ENCODE measurements at regions not wholly inside any gene's neighbourhood (a gene's known extent, or its start where the extent isn't known, plus 50 kb on each side); places are given as distances from the start of the nearest gene placed in this dataset.

DNA sequence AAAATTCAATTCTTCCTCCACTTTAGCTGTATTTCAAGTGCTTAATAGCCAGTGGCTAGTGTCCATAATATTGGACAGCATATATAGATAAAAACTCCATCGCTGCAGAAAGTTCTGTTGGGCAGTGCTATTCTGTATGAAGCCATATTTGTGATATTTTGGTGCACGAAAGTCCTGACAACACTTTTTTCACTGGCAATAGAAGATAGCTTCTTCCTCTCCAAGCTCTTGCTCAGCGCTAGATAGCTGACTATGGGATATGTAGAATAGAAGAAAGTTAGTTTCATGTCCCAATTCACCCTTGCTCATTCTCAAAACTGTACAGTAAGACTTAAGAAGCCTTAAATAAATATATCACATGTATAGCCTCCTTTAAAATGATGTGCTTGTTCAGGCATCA is 269.9 kb downstream of the TLR4 start:
- Mint-ChIP-seq H3K4me3 (no peak overlapping the region), H3K27ac (no peak overlapping the region), H3K9me3 (no peaks in the 10 kb centered on the region), H3K4me1 (no peaks in the 10 kb centered on the region), H3K36me3 (ENCODE audit: insufficient read depth in 1 of 3, low read depth in 3 of 3) (no peaks in the 10 kb centered on the region), H3K27me3 (ENCODE audit: low read depth) (no peaks in the 10 kb centered on the region)
- Histone ChIP-seq H4K5ac (ENCODE audit: insufficient read length, low read depth, low read length) (no peak overlapping the region), H3K23ac (ENCODE audit: insufficient read length, low read depth, low read length) (no peak overlapping the region), H3K56ac (ENCODE audit: insufficient read length, low read depth, low read length) (no peak overlapping the region), H3K9ac (ENCODE audit: extremely low read depth, insufficient read length, low read length) (no peak overlapping the region), H2BK12ac (ENCODE audit: insufficient read length, low read depth, low read length) (no peak overlapping the region), H3K9me3 (ENCODE audit: control insufficient read depth, low read depth, low read length) (no peaks in the 10 kb centered on the region), H3K79me2 (ENCODE audit: insufficient read depth, low read length) (no peaks in the 10 kb centered on the region), H2BK15ac (ENCODE audit: low read depth, low read length) (no peak overlapping the region), H2AK5ac (ENCODE audit: insufficient read length, low read length) (no peak overlapping the region), H3K23me2 (ENCODE audit: insufficient read length, low read depth, low read length, poor library complexity, severe bottlenecking) (no peaks in the 10 kb centered on the region), H4K8ac (replicated peaks; ENCODE audit: insufficient read length, low read depth, low read length) (no peak overlapping the region), H4K20me1 (ENCODE audit: control insufficient read depth, insufficient read depth, insufficient read length) (no peaks in the 10 kb centered on the region), H3T11ph (ENCODE audit: low read length) (no peak overlapping the region), H3K4me2 (ENCODE audit: insufficient read depth, insufficient read length, low read length) (no peak overlapping the region), H4K91ac (ENCODE audit: insufficient read length, low read depth, low read length) (no peak overlapping the region), H3K4me1 (ENCODE audit: insufficient read depth, low read length) (no peaks in the 10 kb centered on the region), H3K27me3 (ENCODE audit: insufficient read depth, low read length) (no peaks in the 10 kb centered on the region), H2AFZ (ENCODE audit: low read length) (no peak overlapping the region), H3K79me1 (ENCODE audit: insufficient read depth, low read depth, low read length, poor library complexity, severe bottlenecking) (no peaks in the 10 kb centered on the region), H2BK120ac (ENCODE audit: low read depth, low read length, poor library complexity, severe bottlenecking) (no peak overlapping the region), H3K27ac (ENCODE audit: insufficient read length, low read depth, low read length) (no peak overlapping the region), H2BK20ac (ENCODE audit: low read depth, low read length, poor library complexity, severe bottlenecking) (no peak overlapping the region), H2BK5ac (ENCODE audit: insufficient read length, low read length) (no peak overlapping the region), H3K4ac (ENCODE audit: low read depth, low read length) (no peak overlapping the region), H3K14ac (ENCODE audit: insufficient read depth, low read length) (no peak overlapping the region), H3K18ac (ENCODE audit: insufficient read length, low read depth, low read length) (no peak overlapping the region)
- no peak for DNase-seq
- WGBS (ENCODE audit: extremely low coverage, insufficient read length, low lambda C conversion rate), result no CpG with 5 or more reads among the region's 3 CpGs
- no peak for TF ChIP-seq CTCF (conservative IDR thresholded peaks at IDR 0.05)

All from H9 (cell line).